ENCODE measurements at regions not wholly inside any gene's neighbourhood (a gene's known extent, or its start where the extent isn't known, plus 50 kb on each side); places are given as distances from the start of the nearest gene placed in this dataset.

GRCh38 chr18:34626404-34627136 is 83.5 kb upstream of the DTNA start:
- Histone ChIP-seq H3K27me3 (ENCODE audit: control insufficient read depth in 2 of 2, insufficient read depth in 2 of 2, low read length in 2 of 2) (no peaks in the 10 kb centered on the region), H3K27ac (ENCODE audit: insufficient read depth, low read depth, low read length) (no peak overlapping the region), H3K79me2 (ENCODE audit: control insufficient read depth, insufficient read depth, low read length) (no peaks in the 10 kb centered on the region), H3K36me3 (ENCODE audit: control insufficient read depth in 2 of 2, extremely low read depth in 1 of 2, insufficient read depth in 2 of 2, low read length in 2 of 2) (no peaks in the 10 kb centered on the region), H3K4me1 (ENCODE audit: control insufficient read depth, extremely low read depth, insufficient read depth, low read length) (peaks cover 22% of the 10 kb centered on the region), H3K9me3 (replicated peaks; ENCODE audit: control insufficient read depth, insufficient read depth, low read length) (no peaks in the 10 kb centered on the region), H3K4me2 (ENCODE audit: insufficient read depth, low read length) (peak overlapping the region; percentile 71), H2AFZ (ENCODE audit: low read depth, low read length) (no peak overlapping the region), H4K20me1 (replicated peaks; ENCODE audit: control insufficient read depth, extremely low read depth, insufficient read depth, low read length) (no peaks in the 10 kb centered on the region), H3K4me3 (replicated peaks in 1 of 3; ENCODE audit: insufficient read depth in 1 of 3, low read depth in 1 of 3, low read length in 3 of 3) (no peak overlapping the region), H3K9me1 (replicated peaks; ENCODE audit: control insufficient read depth, extremely low read depth, insufficient read depth, low read length) (no peaks in the 10 kb centered on the region), H3K9ac (replicated peaks; ENCODE audit: extremely low read depth, insufficient read depth, low read length) (no peak overlapping the region)
- ChIA-PET CTCF (interaction anchor here (1.0 kb wide), 1 partner anchor 34 kb away, joined by 3 read pairs; no protein-coding TSS in a partner anchor), POLR2A (no interaction called here)
- dilution Hi-C loops (cut with MboI; ENCODE audit: extremely low pct_ligation_motif_present, low sequenced_read_pairs): no loop called here
- intact Hi-C loops (cut with micrococcal nuclease): loop anchor here (10.0 kb wide), 1 partner anchor 132 kb away; no protein-coding TSS in a partner anchor
- no peak for FAIRE-seq
- peak; percentile 70 for DNase-seq (ENCODE audit: low read depth, low spot score)
- no TSS peak for BruUV-seq (replicated peaks)
- no peak for TF ChIP-seq FOS (IDR thresholded peaks at IDR 0.05; ENCODE audit: borderline replicate concordance, insufficient read depth, low read length)
- no peak for TF ChIP-seq POLR2AphosphoS5 (IDR thresholded peaks at IDR 0.05; ENCODE audit: insufficient read depth, low read depth, low read length)
- no peak for TF ChIP-seq EZH2 (IDR thresholded peaks at IDR 0.05; ENCODE audit: borderline replicate concordance, low read depth, low read length, severe bottlenecking)
- TF ChIP-seq CTCF (IDR thresholded peaks at IDR 0.05; ENCODE audit: extremely low read depth in 1 of 2, insufficient read depth in 1 of 2, low read depth in 1 of 2, low read length in 2 of 2): no peak
- no peak for TF ChIP-seq MAX (IDR thresholded peaks at IDR 0.05; ENCODE audit: insufficient read depth, insufficient read length)
- TF ChIP-seq GATA2 (IDR thresholded peaks at IDR 0.05; ENCODE audit: insufficient read depth, insufficient read length, low read depth, low read length): no peak
- no peak for TF ChIP-seq MYC (IDR thresholded peaks at IDR 0.05; ENCODE audit: low read depth, low read length)
- TF ChIP-seq POLR2A (IDR thresholded peaks at IDR 0.05; ENCODE audit: low read depth, low read length): no peak
- TF ChIP-seq JUN (IDR thresholded peaks at IDR 0.05; ENCODE audit: borderline replicate concordance, insufficient read depth, insufficient read length, low read depth): no peak

All from endothelial cell of umbilical vein (primary cell).